ENCODE measurements at regions not wholly inside any gene's neighbourhood (a gene's known extent, or its start where the extent isn't known, plus 50 kb on each side); places are given as distances from the start of the nearest gene placed in this dataset.

DNA sequence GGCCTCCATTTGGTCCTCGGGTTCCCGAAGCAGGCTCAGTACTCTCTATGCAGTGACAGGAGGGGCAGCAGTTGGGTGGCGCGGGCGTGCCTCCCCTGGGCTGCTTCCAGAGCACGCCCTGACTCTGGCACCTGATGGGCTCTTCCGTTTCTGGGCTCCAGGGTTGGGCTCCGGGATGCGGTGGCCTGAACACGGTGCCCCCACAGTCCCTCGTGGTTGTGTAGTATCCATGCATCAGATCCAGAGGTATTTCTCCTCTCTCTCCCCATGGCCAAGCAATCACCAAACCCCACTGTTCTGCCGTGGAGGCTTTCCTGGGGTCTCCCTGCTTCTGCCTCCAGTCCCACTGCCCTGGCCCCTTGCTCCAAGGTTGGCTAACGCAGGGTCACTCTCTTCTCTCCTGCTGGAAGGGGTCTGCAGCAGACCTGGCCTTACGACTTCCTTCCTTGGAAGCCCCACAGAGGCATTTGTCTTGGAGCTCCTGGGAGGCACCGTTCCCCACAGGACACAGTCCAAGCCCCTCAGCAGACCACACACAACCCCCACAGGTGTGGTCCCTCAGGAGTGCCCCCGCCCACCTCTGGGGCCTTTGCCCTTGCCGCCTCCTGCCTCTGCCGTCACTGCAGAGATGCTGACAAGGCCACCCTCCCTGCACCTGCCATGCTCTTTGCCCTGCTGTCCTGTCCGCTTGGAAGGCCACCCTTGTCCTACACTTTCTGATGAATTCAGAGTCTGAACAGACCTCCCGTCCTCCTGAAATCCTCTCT is 136.6 kb upstream of the ASB18 start (continued):
- no peak for TF ChIP-seq ELF1 (IDR thresholded peaks at IDR 0.05; ENCODE audit: borderline replicate concordance, low read depth)
- no peak for TF ChIP-seq TCF7L2 (IDR thresholded peaks at IDR 0.05; ENCODE audit: borderline replicate concordance, extremely low read depth, insufficient read depth, insufficient read length)
- TF ChIP-seq CEBPB (IDR thresholded peaks at IDR 0.05; ENCODE audit: low read depth), result no peak

DNA sequence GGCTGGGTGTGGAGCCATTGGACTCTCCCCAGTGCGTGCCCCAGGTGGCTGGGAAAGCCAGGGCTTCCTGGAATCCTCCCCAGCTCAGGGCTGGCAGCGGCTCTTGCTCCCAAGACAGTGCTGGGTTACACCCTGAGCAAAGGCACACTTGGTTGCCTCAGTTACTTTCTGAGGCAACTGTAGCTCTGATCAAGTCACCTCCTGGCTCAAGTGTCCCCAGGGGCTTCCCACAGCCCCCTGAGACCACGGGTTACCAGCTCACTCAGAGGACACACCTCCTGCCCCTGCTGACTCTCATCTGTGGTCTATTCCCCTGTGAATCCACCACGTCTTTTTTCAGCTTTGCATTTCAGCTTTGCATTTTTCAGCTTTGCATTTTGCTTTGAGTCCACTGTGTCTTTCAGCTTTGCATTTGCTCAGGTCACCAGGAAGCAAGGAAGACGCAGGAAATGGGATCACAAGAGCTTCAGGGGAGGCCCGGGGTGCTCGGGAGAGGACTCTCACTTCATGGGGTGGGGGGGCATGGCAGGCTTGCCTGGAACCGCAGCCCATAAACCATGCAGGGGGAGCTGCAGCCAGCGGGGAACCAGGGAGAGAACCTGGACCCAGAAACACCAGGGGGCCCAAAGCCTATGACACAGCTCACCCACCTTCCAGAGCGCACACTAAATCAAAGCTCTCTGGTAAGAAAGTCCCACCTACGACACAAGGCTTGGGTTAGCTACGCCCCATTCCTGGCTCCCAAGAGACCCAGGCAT is 138.0 kb upstream of the ASB18 start:
- BruUV-seq (replicated peaks), result no TSS peak
- Histone ChIP-seq H3K79me2 (ENCODE audit: insufficient read depth, low read length) (no peaks in the 10 kb centered on the region), H3K9ac (ENCODE audit: low read length) (no peak overlapping the region), H3K27me3 (ENCODE audit: insufficient read depth, low read length) (no peaks in the 10 kb centered on the region; the same call in 1 of the 2 replicates), H3K4me3 (replicated peaks in 1 of 2; ENCODE audit: low read depth in 1 of 2, low read length in 2 of 2) (no peak overlapping the region), H4K20me1 (ENCODE audit: insufficient read depth) (no peaks in the 10 kb centered on the region), H3K4me2 (ENCODE audit: low read length) (no peak overlapping the region), H3K9me3 (ENCODE audit: control insufficient read depth in 1 of 2, insufficient read depth in 1 of 2, low read depth in 1 of 2, low read length in 2 of 2) (no peaks in the 10 kb centered on the region), H3K27ac (ENCODE audit: low read depth, low read length) (no peak overlapping the region), H3K36me3 (ENCODE audit: control insufficient read depth in 1 of 2, insufficient read depth in 2 of 2, low read length in 2 of 2) (no peaks in the 10 kb centered on the region), H2AFZ (ENCODE audit: low read depth, low read length, poor library complexity, severe bottlenecking) (no peak overlapping the region), H3K4me1 (ENCODE audit: control insufficient read depth in 1 of 2, insufficient read depth in 2 of 2, low read length in 2 of 2) (no peaks in the 10 kb centered on the region), H3K9me2 (ENCODE audit: insufficient read depth) (no peaks in the 10 kb centered on the region)
- intact Hi-C loops (cut with micrococcal nuclease), result no loop called here
- no peak for DNase-seq (ENCODE audit: low read depth, low spot score)
- POLR2A ChIA-PET, result no interaction called here
- RAD21 ChIA-PET (ENCODE audit: low non-redundant PET in 1 of 2, low total read pairs in 2 of 2, uncharacterized antibody in 2 of 2, unreplicated experiment in 2 of 2), result no interaction called here
- TF ChIP-seq EGR1 (IDR thresholded peaks at IDR 0.05; ENCODE audit: low read depth), result no peak
- TF ChIP-seq, protein P1, sequence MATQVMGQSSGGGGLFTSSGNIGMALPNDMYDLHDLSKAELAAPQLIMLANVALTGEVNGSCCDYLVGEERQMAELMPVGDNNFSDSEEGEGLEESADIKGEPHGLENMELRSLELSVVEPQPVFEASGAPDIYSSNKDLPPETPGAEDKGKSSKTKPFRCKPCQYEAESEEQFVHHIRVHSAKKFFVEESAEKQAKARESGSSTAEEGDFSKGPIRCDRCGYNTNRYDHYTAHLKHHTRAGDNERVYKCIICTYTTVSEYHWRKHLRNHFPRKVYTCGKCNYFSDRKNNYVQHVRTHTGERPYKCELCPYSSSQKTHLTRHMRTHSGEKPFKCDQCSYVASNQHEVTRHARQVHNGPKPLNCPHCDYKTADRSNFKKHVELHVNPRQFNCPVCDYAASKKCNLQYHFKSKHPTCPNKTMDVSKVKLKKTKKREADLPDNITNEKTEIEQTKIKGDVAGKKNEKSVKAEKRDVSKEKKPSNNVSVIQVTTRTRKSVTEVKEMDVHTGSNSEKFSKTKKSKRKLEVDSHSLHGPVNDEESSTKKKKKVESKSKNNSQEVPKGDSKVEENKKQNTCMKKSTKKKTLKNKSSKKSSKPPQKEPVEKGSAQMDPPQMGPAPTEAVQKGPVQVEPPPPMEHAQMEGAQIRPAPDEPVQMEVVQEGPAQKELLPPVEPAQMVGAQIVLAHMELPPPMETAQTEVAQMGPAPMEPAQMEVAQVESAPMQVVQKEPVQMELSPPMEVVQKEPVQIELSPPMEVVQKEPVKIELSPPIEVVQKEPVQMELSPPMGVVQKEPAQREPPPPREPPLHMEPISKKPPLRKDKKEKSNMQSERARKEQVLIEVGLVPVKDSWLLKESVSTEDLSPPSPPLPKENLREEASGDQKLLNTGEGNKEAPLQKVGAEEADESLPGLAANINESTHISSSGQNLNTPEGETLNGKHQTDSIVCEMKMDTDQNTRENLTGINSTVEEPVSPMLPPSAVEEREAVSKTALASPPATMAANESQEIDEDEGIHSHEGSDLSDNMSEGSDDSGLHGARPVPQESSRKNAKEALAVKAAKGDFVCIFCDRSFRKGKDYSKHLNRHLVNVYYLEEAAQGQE (IDR thresholded peaks at IDR 0.05; ENCODE audit: low read depth), result no peak
- no peak for TF ChIP-seq POLR2A (IDR thresholded peaks at IDR 0.05; ENCODE audit: borderline replicate concordance, extremely low read depth, insufficient read depth, insufficient read length)
- no peak for TF ChIP-seq POLR2AphosphoS5 (IDR thresholded peaks at IDR 0.05; ENCODE audit: low read depth, low read length)
- TF ChIP-seq ELF1 (IDR thresholded peaks at IDR 0.05; ENCODE audit: borderline replicate concordance, low read depth), result no peak
- TF ChIP-seq SRF (IDR thresholded peaks at IDR 0.05; ENCODE audit: low read depth), result no peak
- no peak for TF ChIP-seq FOSL1 (IDR thresholded peaks at IDR 0.05; ENCODE audit: low read depth)
- no peak for TF ChIP-seq YY1 (IDR thresholded peaks at IDR 0.05; ENCODE audit: extremely low read depth, insufficient replicate concordance, low read depth, low read length)
- ATAC-seq, result no peak
- CTCF ChIA-PET, result no interaction called here
